Body of pancreas (tissue), 4 donors: ENCODE measurements at regions not wholly inside any gene's neighbourhood (a gene's known extent, or its start where the extent isn't known, plus 50 kb on each side); places are given as distances from the start of the nearest gene placed in this dataset.

Experiments
- ATAC-seq: fragments of 150-250 bp; one replicate; pipeline ENCODE4 v1.9.1; 2016
- DNase-seq, 4 donors: peaks; one replicate each; pipeline ENCODE4 v3.0.0-alpha.2; 2019
- H3K27ac ChIP-seq, 4 donors: fragments of 200-600 bp; sonication (generic); 1 replicate in 3 of 4; 2 replicates in 1 of 4; pipeline versions ENCODE4 v1.5.1 to v1.6.1; 2016 to 2019; ENCODE audit warnings: mild to moderate bottlenecking in 1 of 4, mixed read lengths in 1 of 4, moderate library complexity in 1 of 4
- H3K27me3 ChIP-seq, 2 donors: fragments of 200-600 bp; sonication (generic); one replicate each; pipeline ENCODE4 v1.6.0; 2016; ENCODE audit warnings: mild to moderate bottlenecking in 1 of 2
- H3K36me3 ChIP-seq, 2 donors: fragments of 200-600 bp; sonication (generic); replicated peaks in 1 of 2; 2 replicates each; pipeline ENCODE4 v1.5.1; 2016; ENCODE audit warnings: low read depth in 2 of 2; ENCODE audit not compliant: insufficient read depth in 1 of 2
- H3K4me1 ChIP-seq: fragments of 200-600 bp; sonication (generic); one replicate; pipeline ENCODE4 v1.6.0; 2016
- H3K4me3 ChIP-seq, 2 donors: fragments of 200-600 bp; sonication (generic); 1 replicate in 1 of 2; 2 replicates in 1 of 2; pipeline ENCODE4 v1.5.1; 2016 to 2019
- H3K9me3 ChIP-seq, 3 donors: fragments of 200-600 bp; sonication (generic); 1 replicate in 2 of 3; 2 replicates in 1 of 3; pipeline ENCODE4 v1.5.1; 2016
- POLR2A ChIP-seq, 3 donors: fragments of 450-650 bp; IDR thresholded peaks; one replicate each; pipeline ENCODE4 v1.6.1; 2016; ENCODE audit warnings: antibody characterized with exemption in 3 of 3, mild to moderate bottlenecking in 2 of 3
- WGBS, 2 donors: methylation state at CpG; one replicate each; pipeline ENCODE4 v1.1.5; 2017; 5-methylcytosine and 5-hydroxymethylcytosine counted together
- intact Hi-C: fragments of 100-400 bp; cut with DNase I; formaldehyde crosslinking; loops from one replicate; pipeline ENCODE4 v1.15.1; 2023
- TF ChIP-seq, protein P1 (sequence below), 7 experiments: fragments of 450-650 bp in 4 of 7; fragments of 200-600 bp in 3 of 7; sonication (generic) in 3 of 7; IDR thresholded peaks; one replicate each; pipeline ENCODE4 v1.5.1; 2016 to 2019; ENCODE audit warnings: antibody characterized with exemption in 7 of 7

DNA sequence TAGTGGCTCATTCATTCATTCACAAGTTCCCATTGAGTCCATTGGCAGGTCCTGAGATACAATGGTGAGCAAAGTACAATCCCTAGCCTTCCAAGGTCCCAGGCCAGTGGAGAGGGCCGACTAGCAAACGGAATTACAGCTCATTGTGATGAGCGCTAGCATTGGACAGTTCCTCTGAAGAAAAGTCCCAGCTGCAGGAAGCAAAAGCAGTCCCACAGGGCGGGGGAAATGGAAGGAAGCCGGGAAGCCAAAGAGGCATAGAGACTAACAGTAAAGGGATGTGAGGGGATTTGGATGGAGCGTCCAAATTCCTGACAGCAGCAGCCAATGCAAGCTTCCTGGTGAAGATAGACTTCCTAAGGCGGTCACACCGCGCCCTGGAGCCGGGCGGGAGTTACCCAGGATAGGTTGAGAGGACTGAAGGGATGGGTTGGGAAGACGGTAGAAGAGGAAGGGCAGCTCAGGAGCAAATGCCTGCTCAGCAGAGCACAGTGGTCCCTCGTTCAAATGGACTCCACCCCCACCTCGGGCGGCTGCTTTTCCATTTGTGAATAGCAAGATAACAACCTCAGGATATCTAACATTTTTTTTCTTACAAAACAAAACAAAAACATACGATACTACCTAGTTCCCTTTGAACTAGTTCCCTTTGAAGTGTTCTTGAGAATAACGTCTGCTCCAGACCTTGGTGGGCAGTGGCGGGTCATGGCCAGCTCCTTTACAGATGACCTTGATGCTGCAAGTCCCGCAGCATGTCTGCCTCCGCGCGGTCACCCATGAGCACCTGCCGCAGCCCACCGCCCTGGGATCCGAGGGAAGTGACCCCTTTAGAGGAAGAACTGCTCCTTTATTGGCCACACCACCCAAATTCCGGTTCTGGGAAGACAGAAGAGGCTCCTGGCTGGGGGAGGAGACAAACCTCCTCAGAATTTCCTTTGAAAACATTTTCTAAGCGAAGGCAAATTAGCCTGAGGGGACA is 132.9 kb downstream of the RASSF10 start:
- TF ChIP-seq, protein P1, sequence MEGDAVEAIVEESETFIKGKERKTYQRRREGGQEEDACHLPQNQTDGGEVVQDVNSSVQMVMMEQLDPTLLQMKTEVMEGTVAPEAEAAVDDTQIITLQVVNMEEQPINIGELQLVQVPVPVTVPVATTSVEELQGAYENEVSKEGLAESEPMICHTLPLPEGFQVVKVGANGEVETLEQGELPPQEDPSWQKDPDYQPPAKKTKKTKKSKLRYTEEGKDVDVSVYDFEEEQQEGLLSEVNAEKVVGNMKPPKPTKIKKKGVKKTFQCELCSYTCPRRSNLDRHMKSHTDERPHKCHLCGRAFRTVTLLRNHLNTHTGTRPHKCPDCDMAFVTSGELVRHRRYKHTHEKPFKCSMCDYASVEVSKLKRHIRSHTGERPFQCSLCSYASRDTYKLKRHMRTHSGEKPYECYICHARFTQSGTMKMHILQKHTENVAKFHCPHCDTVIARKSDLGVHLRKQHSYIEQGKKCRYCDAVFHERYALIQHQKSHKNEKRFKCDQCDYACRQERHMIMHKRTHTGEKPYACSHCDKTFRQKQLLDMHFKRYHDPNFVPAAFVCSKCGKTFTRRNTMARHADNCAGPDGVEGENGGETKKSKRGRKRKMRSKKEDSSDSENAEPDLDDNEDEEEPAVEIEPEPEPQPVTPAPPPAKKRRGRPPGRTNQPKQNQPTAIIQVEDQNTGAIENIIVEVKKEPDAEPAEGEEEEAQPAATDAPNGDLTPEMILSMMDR (IDR thresholded peaks at IDR 0.05), result no peak
- no peak for TF ChIP-seq POLR2A (IDR thresholded peaks at IDR 0.05)
- intact Hi-C loops, result no loop called here
- H3K9me3 ChIP-seq, result no peaks in the 10 kb centered on the region
- H3K4me1 ChIP-seq, result peaks cover 22% of the 10 kb centered on the region
- 83 to 86% methylated on average over 27 of the region's 27 CpGs for WGBS, 2 donors
- no peak for ATAC-seq
- no peak overlapping the region for H3K4me3 ChIP-seq
- H3K27me3 ChIP-seq, result no peaks in the 10 kb centered on the region
- no peak for DNase-seq
- no peak overlapping the region for H3K27ac ChIP-seq
- H3K36me3 ChIP-seq, result no peaks in the 10 kb centered on the region

DNA sequence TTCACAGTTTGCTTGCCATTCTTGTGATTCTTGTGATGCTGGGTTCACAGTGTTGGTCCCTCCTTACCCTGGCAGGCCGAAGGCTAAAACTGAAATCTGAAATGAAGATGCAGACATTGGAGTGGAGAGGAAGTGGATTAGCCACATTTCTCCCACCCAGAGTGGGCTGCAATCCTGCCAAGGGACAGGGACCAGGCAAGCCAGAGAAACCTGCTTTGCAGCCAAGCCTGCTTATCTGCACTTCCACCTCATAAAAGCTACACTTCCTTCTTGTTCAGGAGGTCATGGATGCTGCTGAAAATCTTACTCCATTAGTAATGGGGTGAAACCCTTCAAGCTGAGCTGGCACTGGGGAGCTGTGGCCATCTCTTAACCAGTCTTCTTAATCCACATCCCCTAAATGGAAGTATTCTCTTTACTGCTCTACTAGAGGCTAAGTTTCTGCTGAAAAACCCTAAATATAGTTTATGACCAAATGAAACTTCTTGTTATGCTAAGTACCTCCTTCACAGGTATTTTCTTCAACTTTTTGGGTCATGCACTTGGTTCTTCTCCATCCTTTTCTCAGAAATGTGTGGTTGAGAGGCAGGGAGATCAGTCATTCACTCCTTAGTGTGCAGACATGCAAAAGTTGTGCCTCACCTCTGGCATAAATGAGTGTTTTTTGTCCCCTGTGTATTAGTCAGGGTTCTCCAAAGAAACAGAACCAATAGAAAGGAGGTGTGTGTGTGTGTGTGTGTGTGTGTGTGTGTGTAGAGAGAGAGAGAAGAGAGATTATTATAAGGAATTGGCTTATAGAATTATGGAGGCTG is 133.9 kb upstream of the BMAL1 start:
- no peak overlapping the region for H3K27ac ChIP-seq
- H3K36me3 ChIP-seq, result no peaks in the 10 kb centered on the region
- peaks cover 22% of the 10 kb centered on the region for H3K4me1 ChIP-seq
- ATAC-seq (no peak), DNase-seq (no peak)
- intact Hi-C loops, result no loop called here
- 76 to 90% methylated on average over 1 of the region's 1 CpG for WGBS, 2 donors
- TF ChIP-seq, protein P1 (IDR thresholded peaks at IDR 0.05), result no peak
- no peak for TF ChIP-seq POLR2A (IDR thresholded peaks at IDR 0.05)
- H3K4me3 ChIP-seq, result no peak overlapping the region
- H3K27me3 ChIP-seq, result no peaks in the 10 kb centered on the region
- no peaks in the 10 kb centered on the region for H3K9me3 ChIP-seq

DNA sequence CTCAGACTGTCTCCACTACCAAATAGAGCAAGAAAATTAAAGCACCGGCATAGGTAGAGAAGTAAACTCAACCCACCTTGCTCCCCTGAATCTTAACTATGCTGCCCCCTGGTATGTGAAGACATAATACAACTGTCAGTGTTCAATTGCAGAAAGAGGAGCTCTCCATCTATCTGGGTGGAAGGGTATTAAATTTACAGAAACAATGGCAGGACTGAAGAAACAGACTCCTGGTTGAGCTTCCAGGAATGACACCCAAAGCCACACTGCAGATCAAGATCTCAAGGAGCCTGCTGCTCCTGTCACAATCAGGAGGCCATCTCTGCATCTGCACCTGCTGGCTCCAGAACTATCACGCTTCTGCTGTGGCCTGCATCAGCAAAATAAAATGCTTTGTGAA is 132.1 kb upstream of the BMAL1 start:
- TF ChIP-seq, protein P1 (IDR thresholded peaks at IDR 0.05), result no peak
- no peak for TF ChIP-seq POLR2A (IDR thresholded peaks at IDR 0.05)
- Histone ChIP-seq H3K27ac (no peak overlapping the region), H3K27me3 (no peaks in the 10 kb centered on the region), H3K4me3 (no peak overlapping the region), H3K9me3 (no peaks in the 10 kb centered on the region), H3K4me1 (peaks cover 11% of the 10 kb centered on the region), H3K36me3 (no peaks in the 10 kb centered on the region)
- ATAC-seq, result no peak
- intact Hi-C loops, result no loop called here
- DNase-seq, result no peak
- WGBS, 2 donors, result 87 to 94% methylated on average over 2 of the region's 2 CpGs

DNA sequence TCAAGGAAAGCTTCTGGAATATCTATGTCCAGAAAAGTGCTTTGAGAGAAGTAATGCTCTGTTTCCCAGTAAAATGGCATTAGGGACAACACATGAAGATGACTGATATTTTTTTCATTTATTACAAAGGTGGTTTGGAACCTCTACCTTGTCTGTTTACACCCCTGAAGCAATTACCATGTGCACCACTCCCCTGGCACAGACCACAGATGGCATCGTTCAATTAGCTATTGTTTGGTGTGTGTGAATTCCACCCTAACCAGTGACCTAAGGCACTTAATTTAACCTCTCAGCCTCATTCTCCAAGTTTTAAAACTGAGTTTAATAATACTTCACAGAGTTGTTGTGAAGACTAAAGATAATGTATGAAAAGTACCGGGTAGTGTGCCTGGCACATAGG is 127.6 kb upstream of the BMAL1 start:
- no peaks in the 10 kb centered on the region for H3K9me3 ChIP-seq
- H3K27me3 ChIP-seq, result no peaks in the 10 kb centered on the region
- WGBS, 2 donors, result 61 to 62% methylated on average over 2 of the region's 2 CpGs
- ATAC-seq (no peak), DNase-seq (no peak)
- H3K36me3 ChIP-seq, result no peaks in the 10 kb centered on the region
- intact Hi-C loops, result no loop called here
- H3K4me1 ChIP-seq, result no peaks in the 10 kb centered on the region
- no peak overlapping the region for H3K27ac ChIP-seq
- no peak overlapping the region for H3K4me3 ChIP-seq
- TF ChIP-seq, protein P1 (IDR thresholded peaks at IDR 0.05), result no peak
- TF ChIP-seq POLR2A (IDR thresholded peaks at IDR 0.05), result no peak
